GM10248 (cell line): ENCODE measurements at regions not wholly inside any gene's neighbourhood (a gene's known extent, or its start where the extent isn't known, plus 50 kb on each side); places are given as distances from the start of the nearest gene placed in this dataset.

Source experiments
- CTCF ChIA-PET: fragments of 300-600 bp; sonication (Branson Sonifier 250); formaldehyde crosslinking; extraction: SDS; loops from one replicate; lab custom pipeline; 2021; ENCODE audit warnings: antibody characterized with exemption; lab: Yijun Ruan, JAX
- POLR2A ChIA-PET: fragments of 350-650 bp; sonication (Branson Sonifier 250); formaldehyde crosslinking; extraction: SDS; loops from one replicate; lab custom pipeline; 2020; ENCODE audit warnings: antibody characterized with exemption; lab: Yijun Ruan, JAX
- DNase-seq: peaks from one replicate; pipeline ENCODE4 v3.0.0; 2012; ENCODE audit errors: extremely low spot score
- TF ChIP-seq, protein P1 (sequence below): IDR thresholded peaks from 2 replicates; pipeline ENCODE4 v1.5.1; 2012; ENCODE audit warnings: mild to moderate bottlenecking, low read depth; ENCODE audit errors: extremely low read depth, missing control alignments, control extremely low read depth

GRCh38 chr20:52818491-52818890, 153.7 kb upstream of the TSHZ2 start:
- no peak for DNase-seq
- ChIA-PET CTCF (no interaction called here), POLR2A (no interaction called here)
- TF ChIP-seq, protein P1, sequence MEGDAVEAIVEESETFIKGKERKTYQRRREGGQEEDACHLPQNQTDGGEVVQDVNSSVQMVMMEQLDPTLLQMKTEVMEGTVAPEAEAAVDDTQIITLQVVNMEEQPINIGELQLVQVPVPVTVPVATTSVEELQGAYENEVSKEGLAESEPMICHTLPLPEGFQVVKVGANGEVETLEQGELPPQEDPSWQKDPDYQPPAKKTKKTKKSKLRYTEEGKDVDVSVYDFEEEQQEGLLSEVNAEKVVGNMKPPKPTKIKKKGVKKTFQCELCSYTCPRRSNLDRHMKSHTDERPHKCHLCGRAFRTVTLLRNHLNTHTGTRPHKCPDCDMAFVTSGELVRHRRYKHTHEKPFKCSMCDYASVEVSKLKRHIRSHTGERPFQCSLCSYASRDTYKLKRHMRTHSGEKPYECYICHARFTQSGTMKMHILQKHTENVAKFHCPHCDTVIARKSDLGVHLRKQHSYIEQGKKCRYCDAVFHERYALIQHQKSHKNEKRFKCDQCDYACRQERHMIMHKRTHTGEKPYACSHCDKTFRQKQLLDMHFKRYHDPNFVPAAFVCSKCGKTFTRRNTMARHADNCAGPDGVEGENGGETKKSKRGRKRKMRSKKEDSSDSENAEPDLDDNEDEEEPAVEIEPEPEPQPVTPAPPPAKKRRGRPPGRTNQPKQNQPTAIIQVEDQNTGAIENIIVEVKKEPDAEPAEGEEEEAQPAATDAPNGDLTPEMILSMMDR: no peak

DNA sequence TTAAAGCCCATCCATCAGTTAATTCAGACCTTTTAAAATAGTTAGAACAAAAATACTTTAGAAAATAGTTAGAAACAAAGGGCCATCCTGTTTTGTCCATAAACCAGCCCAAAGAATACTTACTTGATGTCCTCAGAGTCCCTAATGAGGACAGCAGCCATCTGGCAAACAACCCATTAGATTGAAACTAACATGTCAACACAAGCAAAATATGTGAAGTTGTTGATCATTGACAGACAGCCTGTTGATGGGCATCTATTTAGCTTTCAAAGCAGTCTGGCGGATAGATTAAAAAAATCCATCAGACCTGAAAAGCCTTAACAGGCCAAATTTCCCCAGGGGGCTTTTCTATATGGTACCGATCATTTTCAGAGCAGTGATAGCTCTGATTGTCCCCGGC, 154.2 kb upstream of the TSHZ2 start:
- no peak for DNase-seq
- TF ChIP-seq, protein P1: no peak
- CTCF ChIA-PET: no interaction called here
- POLR2A ChIA-PET: no interaction called here

- POLR2A ChIA-PET: no interaction called here
Measured at GRCh38 chr20:52817511-52817910, 154.6 kb upstream of the TSHZ2 start.

DNA sequence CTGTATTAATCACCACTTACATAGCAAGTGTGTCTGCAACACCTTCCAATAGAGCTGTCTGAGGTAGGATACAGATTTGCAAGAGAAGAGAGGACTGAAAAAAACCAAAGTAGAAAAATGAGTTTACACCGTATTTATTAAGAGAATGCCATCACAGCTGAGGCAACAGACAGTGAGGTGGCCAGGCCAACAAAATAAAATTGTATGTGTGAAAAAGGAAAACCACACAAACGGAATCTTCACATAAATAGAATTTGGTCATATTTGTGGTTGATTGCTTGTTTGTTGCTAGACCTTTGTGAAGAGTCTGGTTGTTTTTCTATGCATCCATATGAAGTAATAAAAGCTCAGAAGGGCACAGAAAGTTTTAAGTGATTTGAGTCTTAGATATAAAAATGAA, 157.8 kb upstream of the TSHZ2 start:
- TF ChIP-seq, protein P1: no peak
- ChIA-PET POLR2A (no interaction called here), CTCF (no interaction called here)
- DNase-seq: no peak

More at GRCh38 chr20:52817511-52817910, 154.6 kb upstream of the TSHZ2 start:
- CTCF ChIA-PET: no interaction called here
- DNase-seq: no peak
- TF ChIP-seq, protein P1: no peak

GRCh38 chr20:52812231-52812847, 159.8 kb upstream of the TSHZ2 start:
- no peak for DNase-seq
- TF ChIP-seq, protein P1: no peak
- CTCF ChIA-PET: no interaction called here
- POLR2A ChIA-PET: no interaction called here

- no peak for DNase-seq
- CTCF ChIA-PET: no interaction called here
- TF ChIP-seq, protein P1: no peak
- POLR2A ChIA-PET: no interaction called here
Measured at GRCh38 chr20:52809003-52809402, 163.2 kb upstream of the TSHZ2 start.
